K562 (cell line): ENCODE measurements at regions not wholly inside any gene's neighbourhood (a gene's known extent, or its start where the extent isn't known, plus 50 kb on each side); places are given as distances from the start of the nearest gene placed in this dataset.

Source experiments
- BHLHE40 ChIP-seq: IDR thresholded peaks from 2 replicates; pipeline ENCODE4 v1.6.1; 2011; ENCODE audit warnings: low read length, improper control_type of control experiment
- CBFA2T3 ChIP-seq: fragments of 450-650 bp; IDR thresholded peaks from 2 replicates; pipeline ENCODE4 v1.6.1; 2017
- CEBPG ChIP-seq, 3 experiments: fragments of 200-800 bp in 1 of 3; sonication (Bioruptor generic) in 1 of 3; sonication (generic) in 1 of 3; formaldehyde crosslinking in 1 of 3; IDR thresholded peaks in 2 of 3; conservative IDR thresholded peaks in 1 of 3; 2 replicates each; pipeline versions ENCODE4 v1.6.1 to v1.8.0; 2016 to 2022; ENCODE audit warnings: missing compliant biosample characterization in 2 of 3, missing genetic modification characterization in 2 of 3, mild to moderate bottlenecking in 1 of 3, missing genetic modification reagents in 1 of 3
- DIDO1 ChIP-seq: fragments of 450-650 bp; IDR thresholded peaks from 2 replicates; pipeline ENCODE4 v1.6.1; 2016; ENCODE audit warnings: low read depth, missing biosample characterization, missing genetic modification characterization
- E2F3 ChIP-seq: fragments of 250-450 bp; sonication (Bioruptor Pico); IDR thresholded peaks from 2 replicates; pipeline ENCODE4 v1.4.0; 2020; ENCODE audit warnings: mild to moderate bottlenecking
- FOXA3 ChIP-seq, 2 experiments: fragments of 450-650 bp in 1 of 2; sonication (generic) in 1 of 2; formaldehyde crosslinking; IDR thresholded peaks in 1 of 2; conservative IDR thresholded peaks in 1 of 2; 2 replicates each; pipeline versions ENCODE4 v1.4.0 to v1.8.0; 2020 to 2022; ENCODE audit warnings: mild to moderate bottlenecking in 2 of 2, missing genetic modification reagents in 1 of 2
- HNRNPLL ChIP-seq: fragments of 200-400 bp; formaldehyde crosslinking; IDR thresholded peaks from 2 replicates; pipeline ENCODE4 v1.6.1; 2017; ENCODE audit warnings: low read length, low read depth, mild to moderate bottlenecking; ENCODE audit not compliant: poor library complexity, severe bottlenecking
- IRF2 ChIP-seq: sonication (generic); formaldehyde crosslinking; IDR thresholded peaks from 2 replicates; pipeline ENCODE4 v1.8.1; 2022; ENCODE audit warnings: mild to moderate bottlenecking, missing genetic modification reagents
- KHSRP ChIP-seq: fragments of 450-650 bp; IDR thresholded peaks from 2 replicates; pipeline ENCODE4 v1.6.1; 2017
- SIN3B ChIP-seq: fragments of 450-650 bp; IDR thresholded peaks from 2 replicates; pipeline ENCODE4 v1.6.1; 2017; ENCODE audit warnings: low read depth, mild to moderate bottlenecking, moderate library complexity
- SREBF1 ChIP-seq: fragments of 150-350 bp; IDR thresholded peaks from 2 replicates; pipeline ENCODE4 v1.6.1; 2014; ENCODE audit warnings: antibody characterized with exemption, low read depth, low read length, borderline replicate concordance
- STAT6 ChIP-seq: sonication (generic); formaldehyde crosslinking; IDR thresholded peaks from 2 replicates; pipeline ENCODE4 v1.8.1; 2023; ENCODE audit warnings: mild to moderate bottlenecking, missing genetic modification reagents
- TAL1 ChIP-seq: fragments of 450-650 bp; IDR thresholded peaks from 2 replicates; pipeline ENCODE4 v1.6.1; 2016; ENCODE audit warnings: mild to moderate bottlenecking
- ZNF174 ChIP-seq: fragments of 250-450 bp; sonication (Bioruptor Pico); IDR thresholded peaks from 2 replicates; pipeline ENCODE4 v1.4.0; 2020; ENCODE audit warnings: mild to moderate bottlenecking
- ZNF217 ChIP-seq: sonication (generic); formaldehyde crosslinking; IDR thresholded peaks from 2 replicates; pipeline ENCODE4 v1.8.0; 2022; ENCODE audit warnings: mild to moderate bottlenecking, missing genetic modification reagents
- ZNF282 ChIP-seq: sonication (generic); formaldehyde crosslinking; IDR thresholded peaks from 2 replicates; pipeline ENCODE4 v1.8.1; 2023; ENCODE audit warnings: missing genetic modification reagents
- TF ChIP-seq, protein P1 (sequence below), 2 experiments: fragments of 450-650 bp; conservative IDR thresholded peaks; 2 replicates each; pipeline ENCODE4 v1.6.1; 2017; ENCODE audit warnings: mild to moderate bottlenecking in 2 of 2, moderate library complexity in 2 of 2
- TF ChIP-seq, protein P2 (sequence below): fragments of 250-450 bp; sonication (Bioruptor Pico); IDR thresholded peaks from 2 replicates; pipeline ENCODE4 v1.5.0; 2022; ENCODE audit warnings: mild to moderate bottlenecking

GRCh38 chr3:72446218-72447058 lies 401.8 kb downstream of the SHQ1 start, which contains the start of gene RYBP (continued):
- TF ChIP-seq, protein P1, sequence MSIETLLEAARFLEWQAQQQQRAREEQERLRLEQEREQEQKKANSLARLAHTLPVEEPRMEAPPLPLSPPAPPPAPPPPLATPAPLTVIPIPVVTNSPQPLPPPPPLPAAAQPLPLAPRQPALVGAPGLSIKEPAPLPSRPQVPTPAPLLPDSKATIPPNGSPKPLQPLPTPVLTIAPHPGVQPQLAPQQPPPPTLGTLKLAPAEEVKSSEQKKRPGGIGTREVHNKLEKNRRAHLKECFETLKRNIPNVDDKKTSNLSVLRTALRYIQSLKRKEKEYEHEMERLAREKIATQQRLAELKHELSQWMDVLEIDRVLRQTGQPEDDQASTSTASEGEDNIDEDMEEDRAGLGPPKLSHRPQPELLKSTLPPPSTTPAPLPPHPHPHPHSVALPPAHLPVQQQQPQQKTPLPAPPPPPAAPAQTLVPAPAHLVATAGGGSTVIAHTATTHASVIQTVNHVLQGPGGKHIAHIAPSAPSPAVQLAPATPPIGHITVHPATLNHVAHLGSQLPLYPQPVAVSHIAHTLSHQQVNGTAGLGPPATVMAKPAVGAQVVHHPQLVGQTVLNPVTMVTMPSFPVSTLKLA (conservative IDR thresholded peaks at IDR 0.05) = peak in 1 of 2 experiments; percentile 27; a peak in 1 of 4 replicates
- TF ChIP-seq CEBPG (CRISPR knock-in tag; IDR thresholded peaks at IDR 0.05) (no peak), CEBPG (tag; conservative IDR thresholded peaks at IDR 0.05 in 1 of 2, IDR thresholded peaks at IDR 0.05 in 1 of 2) (no peak), CBFA2T3 (no peak), E2F3 (CRISPR knock-in tag) (no peak), ZNF217 (CRISPR knock-in tag) (no peak), KHSRP (no peak), BHLHE40 (no peak), SREBF1 (no peak), DIDO1 (tag) (no peak), SIN3B (no peak), STAT6 (CRISPR knock-in tag) (no peak), ZNF174 (no peak), ZNF282 (CRISPR knock-in tag) (no peak), IRF2 (CRISPR knock-in tag) (no peak), TAL1 (no peak), HNRNPLL (peak; percentile 26), FOXA3 (CRISPR knock-in tag; conservative IDR thresholded peaks at IDR 0.05 in 1 of 2, IDR thresholded peaks at IDR 0.05 in 1 of 2) (no peak)
- TF ChIP-seq, protein P2, sequence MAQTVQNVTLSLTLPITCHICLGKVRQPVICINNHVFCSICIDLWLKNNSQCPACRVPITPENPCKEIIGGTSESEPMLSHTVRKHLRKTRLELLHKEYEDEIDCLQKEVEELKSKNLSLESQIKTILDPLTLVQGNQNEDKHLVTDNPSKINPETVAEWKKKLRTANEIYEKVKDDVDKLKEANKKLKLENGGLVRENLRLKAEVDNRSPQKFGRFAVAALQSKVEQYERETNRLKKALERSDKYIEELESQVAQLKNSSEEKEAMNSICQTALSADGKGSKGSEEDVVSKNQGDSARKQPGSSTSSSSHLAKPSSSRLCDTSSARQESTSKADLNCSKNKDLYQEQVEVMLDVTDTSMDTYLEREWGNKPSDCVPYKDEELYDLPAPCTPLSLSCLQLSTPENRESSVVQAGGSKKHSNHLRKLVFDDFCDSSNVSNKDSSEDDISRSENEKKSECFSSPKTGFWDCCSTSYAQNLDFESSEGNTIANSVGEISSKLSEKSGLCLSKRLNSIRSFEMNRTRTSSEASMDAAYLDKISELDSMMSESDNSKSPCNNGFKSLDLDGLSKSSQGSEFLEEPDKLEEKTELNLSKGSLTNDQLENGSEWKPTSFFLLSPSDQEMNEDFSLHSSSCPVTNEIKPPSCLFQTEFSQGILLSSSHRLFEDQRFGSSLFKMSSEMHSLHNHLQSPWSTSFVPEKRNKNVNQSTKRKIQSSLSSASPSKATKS (CRISPR knock-in tag) = no peak
